ENCODE measurements at regions not wholly inside any gene's neighbourhood (a gene's known extent, or its start where the extent isn't known, plus 50 kb on each side); places are given as distances from the start of the nearest gene placed in this dataset.

GRCh38 chr5:96035796-96036195 lies 74.1 kb upstream of the ELL2 start:
- no peak for DNase-seq (ENCODE audit: low spot score)

GRCh38 chr5:96033116-96033515 lies 71.5 kb upstream of the ELL2 start:
- DNase-seq (ENCODE audit: low spot score): no peak

GRCh38 chr5:96031811-96032261 lies 70.2 kb upstream of the ELL2 start:
- DNase-seq (ENCODE audit: low spot score): no peak

GRCh38 chr5:96031180-96031579 lies 69.5 kb upstream of the ELL2 start:
- DNase-seq (ENCODE audit: low spot score): no peak

GRCh38 chr5:96026406-96027041 lies 64.9 kb upstream of the ELL2 start:
- DNase-seq (ENCODE audit: low spot score): no peak

GRCh38 chr5:96024683-96025475 lies 63.2 kb upstream of the ELL2 start:
- DNase-seq (ENCODE audit: low spot score): no peak

GRCh38 chr5:96023518-96023917 lies 61.9 kb upstream of the ELL2 start:
- no peak for DNase-seq (ENCODE audit: low spot score)

GRCh38 chr5:96022971-96023370 lies 61.3 kb upstream of the ELL2 start:
- DNase-seq (ENCODE audit: low spot score): no peak

GRCh38 chr5:96017951-96018350 lies 56.3 kb upstream of the ELL2 start:
- DNase-seq (ENCODE audit: low spot score): no peak

GRCh38 chr5:96016216-96016615 lies 54.6 kb upstream of the ELL2 start:
- DNase-seq (ENCODE audit: low spot score): no peak

- no peak for DNase-seq (ENCODE audit: low spot score)
Observed at GRCh38 chr5:96015709-96016108, 54.1 kb upstream of the ELL2 start.

- no peak for DNase-seq (ENCODE audit: low spot score)
Observed at GRCh38 chr5:96014395-96014794, 52.7 kb upstream of the ELL2 start.

GRCh38 chr5:96013254-96013653 lies 51.6 kb upstream of the ELL2 start:
- no peak for DNase-seq (ENCODE audit: low spot score)

GRCh38 chr5:96012399-96012798 lies 50.7 kb upstream of the ELL2 start:
- DNase-seq (ENCODE audit: low spot score): no peak

Data from CD4-positive, alpha-beta T cell treated with Interleukin-15 for 4 hours (primary cell).